H9 (cell line): ENCODE measurements at regions not wholly inside any gene's neighbourhood (a gene's known extent, or its start where the extent isn't known, plus 50 kb on each side); places are given as distances from the start of the nearest gene placed in this dataset.

Source experiments
- DNase-seq: peaks from one replicate; pipeline ENCODE4 v3.0.0-alpha.2; 2017
- H2AFZ ChIP-seq: one replicate; pipeline ENCODE4 v1.6.1; 2013; ENCODE audit warnings: mild to moderate bottlenecking, low read length, control low read depth, moderate library complexity
- H2AK5ac ChIP-seq: 2 replicates; pipeline ENCODE4 v1.6.1; 2013; ENCODE audit warnings: low read length, control low read depth, mixed read lengths; ENCODE audit not compliant: insufficient read length
- H2BK120ac ChIP-seq: one replicate; pipeline ENCODE4 v1.6.1; 2013; ENCODE audit warnings: low read depth, mild to moderate bottlenecking, low read length, control low read depth, inconsistent platforms; ENCODE audit not compliant: poor library complexity, severe bottlenecking
- H2BK12ac ChIP-seq: 2 replicates; pipeline ENCODE4 v1.6.1; 2013; ENCODE audit warnings: low read length, control low read depth, mixed read lengths, low read depth; ENCODE audit not compliant: insufficient read length
- H2BK15ac ChIP-seq: 2 replicates; pipeline ENCODE4 v1.6.1; 2013; ENCODE audit warnings: low read depth, low read length, control low read depth
- H2BK20ac ChIP-seq: one replicate; pipeline ENCODE4 v1.6.1; 2013; ENCODE audit warnings: low read depth, mild to moderate bottlenecking, low read length, control low read depth, inconsistent platforms; ENCODE audit not compliant: poor library complexity, severe bottlenecking
- H2BK5ac ChIP-seq: 2 replicates; pipeline ENCODE4 v1.6.1; 2013; ENCODE audit warnings: low read length, control low read depth, mixed read lengths; ENCODE audit not compliant: insufficient read length
- H3K14ac ChIP-seq: 2 replicates; pipeline ENCODE4 v1.6.1; 2013; ENCODE audit warnings: low read length, control low read depth; ENCODE audit not compliant: insufficient read depth
- H3K18ac ChIP-seq: 2 replicates; pipeline ENCODE4 v1.6.1; 2013; ENCODE audit warnings: low read depth, mild to moderate bottlenecking, mixed read lengths, low read length, control low read depth; ENCODE audit not compliant: insufficient read length
- H3K23ac ChIP-seq: 2 replicates; pipeline ENCODE4 v1.6.1; 2013; ENCODE audit warnings: low read length, control low read depth, mixed read lengths, low read depth; ENCODE audit not compliant: insufficient read length
- H3K23me2 ChIP-seq: 2 replicates; pipeline ENCODE4 v1.6.1; 2013; ENCODE audit warnings: low read depth, mild to moderate bottlenecking, mixed read lengths, low read length, control low read depth; ENCODE audit not compliant: insufficient read length, poor library complexity, severe bottlenecking
- H3K27ac ChIP-seq: 2 replicates; pipeline ENCODE4 v1.5.1; 2013; ENCODE audit warnings: low read length, control low read depth, mixed read lengths, low read depth; ENCODE audit not compliant: insufficient read length
- H3K27me3 ChIP-seq: 2 replicates; pipeline ENCODE4 v1.6.1; 2013; ENCODE audit warnings: low read length, control low read depth, inconsistent platforms; ENCODE audit not compliant: insufficient read depth
- H3K4ac ChIP-seq: 2 replicates; pipeline ENCODE4 v1.6.1; 2013; ENCODE audit warnings: low read depth, mild to moderate bottlenecking, control low read depth, inconsistent platforms, low read length, moderate library complexity
- H3K4me1 ChIP-seq: 2 replicates; pipeline ENCODE4 v1.6.1; 2013; ENCODE audit warnings: low read length, control low read depth, inconsistent platforms; ENCODE audit not compliant: insufficient read depth
- H3K4me2 ChIP-seq: 2 replicates; pipeline ENCODE4 v1.6.1; 2013; ENCODE audit warnings: low read length, control low read depth, mixed read lengths; ENCODE audit not compliant: insufficient read length, insufficient read depth
- H3K56ac ChIP-seq: 2 replicates; pipeline ENCODE4 v1.6.1; 2013; ENCODE audit warnings: low read depth, mild to moderate bottlenecking, mixed read lengths, low read length, control low read depth; ENCODE audit not compliant: insufficient read length
- H3K79me1 ChIP-seq: 2 replicates; pipeline ENCODE4 v1.6.1; 2013; ENCODE audit warnings: low read depth, mild to moderate bottlenecking, moderate library complexity, low read length, control low read depth, inconsistent platforms; ENCODE audit not compliant: insufficient read depth, poor library complexity, severe bottlenecking
- H3K79me2 ChIP-seq: 2 replicates; pipeline ENCODE4 v1.6.1; 2013; ENCODE audit warnings: low read length, control low read depth, inconsistent platforms; ENCODE audit not compliant: insufficient read depth
- H3K9ac ChIP-seq: 2 replicates; pipeline ENCODE4 v1.6.1; 2013; ENCODE audit warnings: low read length, control low read depth, mixed read lengths; ENCODE audit not compliant: insufficient read length; ENCODE audit errors: extremely low read depth
- H3K9me3 ChIP-seq: one replicate; pipeline ENCODE4 v1.6.1; 2013; ENCODE audit warnings: low read depth, low read length, inconsistent platforms; ENCODE audit not compliant: control insufficient read depth
- H3T11ph ChIP-seq: one replicate; pipeline ENCODE4 v1.6.1; 2013; ENCODE audit warnings: mild to moderate bottlenecking, low read length, control low read depth, inconsistent platforms
- H4K20me1 ChIP-seq: one replicate; pipeline ENCODE4 v1.6.1; 2013; ENCODE audit not compliant: control insufficient read depth, insufficient read length, insufficient read depth
- H4K5ac ChIP-seq: 2 replicates; pipeline ENCODE4 v1.6.1; 2013; ENCODE audit warnings: low read depth, mild to moderate bottlenecking, mixed read lengths, low read length, control low read depth; ENCODE audit not compliant: insufficient read length
- H4K8ac ChIP-seq: replicated peaks from 2 replicates; pipeline ENCODE4 v1.6.1; 2013; ENCODE audit warnings: low read length, control low read depth, mixed read lengths, low read depth; ENCODE audit not compliant: insufficient read length
- H4K91ac ChIP-seq: 2 replicates; pipeline ENCODE4 v1.6.1; 2013; ENCODE audit warnings: low read depth, mild to moderate bottlenecking, moderate library complexity, mixed read lengths, low read length, control low read depth; ENCODE audit not compliant: insufficient read length
- H3K27ac Mint-ChIP-seq, 3 experiments: 2 replicates in 2 of 3; 3 replicates in 1 of 3; pipeline ENCODE4 v1.8.0; 2020 to 2021; ENCODE audit warnings: mixed read lengths in 3 of 3, mild to moderate bottlenecking in 1 of 3, moderate library complexity in 1 of 3
- H3K27me3 Mint-ChIP-seq: 2 replicates; pipeline ENCODE4 v1.8.0; 2021; ENCODE audit warnings: low read depth, mild to moderate bottlenecking, moderate library complexity, mixed read lengths
- H3K36me3 Mint-ChIP-seq, 3 experiments: 2 replicates in 2 of 3; 3 replicates in 1 of 3; pipeline ENCODE4 v1.8.0; 2020 to 2021; ENCODE audit warnings: low read depth in 3 of 3, mixed read lengths in 3 of 3; ENCODE audit not compliant: insufficient read depth in 1 of 3
- H3K4me1 Mint-ChIP-seq, 2 experiments: 2 replicates each; pipeline ENCODE4 v1.8.0; 2020; ENCODE audit warnings: mixed read lengths in 2 of 2
- H3K4me3 Mint-ChIP-seq, 2 experiments: 2 replicates in 1 of 2; 3 replicates in 1 of 2; pipeline ENCODE4 v1.8.0; 2020 to 2021; ENCODE audit warnings: mild to moderate bottlenecking in 2 of 2, mixed read lengths in 2 of 2, moderate library complexity in 1 of 2
- H3K9me3 Mint-ChIP-seq, 2 experiments: 2 replicates in 1 of 2; 3 replicates in 1 of 2; pipeline ENCODE4 v1.8.0; 2020; ENCODE audit warnings: mild to moderate bottlenecking in 2 of 2, mixed read lengths in 2 of 2, moderate library complexity in 1 of 2
- CTCF ChIP-seq: fragments of 200-600 bp; sonication (generic); conservative IDR thresholded peaks from 3 replicates; pipeline ENCODE4 v1.8.0; 2021; ENCODE audit warnings: antibody characterized with exemption, mild to moderate bottlenecking
- WGBS: extraction: QIAGEN DNeasy Blood & Tissue Kit; methylation state at CpG from one replicate; pipeline ENCODE4 v1.1.7; 2013; ENCODE audit warnings: missing lambda C conversion rate, low lambda C conversion rate, mixed read lengths; ENCODE audit not compliant: insufficient read length; ENCODE audit errors: extremely low coverage; 5-methylcytosine and 5-hydroxymethylcytosine counted together

GRCh38 chr1:229114850-229115365 lies 156.0 kb upstream of the RAB4A start:
- Mint-ChIP-seq H3K4me1 (peaks cover 20 to 24% of the 10 kb centered on the region in 2 experiments), H3K36me3 (no peaks in the 10 kb centered on the region; a peak in 2 of 7 replicates), H3K27me3 (peaks cover 43% of the 10 kb centered on the region), H3K27ac (no peak overlapping the region), H3K4me3 (no peak overlapping the region), H3K9me3 (peaks cover 0 to 3% of the 10 kb centered on the region in 2 experiments; a peak in 2 of 5 replicates)
- no peak overlapping the region for H3K4me2 ChIP-seq
- no peak overlapping the region for H3K4ac ChIP-seq
- H2AK5ac ChIP-seq = no peak overlapping the region
- H3K14ac ChIP-seq = no peak overlapping the region
- no peak overlapping the region for H4K8ac ChIP-seq
- no peak overlapping the region for H3K56ac ChIP-seq
- H2BK120ac ChIP-seq = no peak overlapping the region
- H3K18ac ChIP-seq = no peak overlapping the region
- no peak overlapping the region for H2AFZ ChIP-seq
- no peaks in the 10 kb centered on the region for H4K20me1 ChIP-seq
- peak; percentile 45 for DNase-seq
- H3K23ac ChIP-seq = no peak overlapping the region
- no peaks in the 10 kb centered on the region for H3K27me3 ChIP-seq
- H3K79me2 ChIP-seq = no peaks in the 10 kb centered on the region
- no peak overlapping the region for H4K91ac ChIP-seq
- H4K5ac ChIP-seq = no peak overlapping the region
- H2BK15ac ChIP-seq = no peak overlapping the region
- no peaks in the 10 kb centered on the region for H3K9me3 ChIP-seq
- TF ChIP-seq CTCF = no peak
- no peaks in the 10 kb centered on the region for H3K4me1 ChIP-seq
- H2BK12ac ChIP-seq = no peak overlapping the region
- no peaks in the 10 kb centered on the region for H3K23me2 ChIP-seq
- no peak overlapping the region for H2BK20ac ChIP-seq
- H2BK5ac ChIP-seq = no peak overlapping the region
- no peak overlapping the region for H3T11ph ChIP-seq
- no peaks in the 10 kb centered on the region for H3K79me1 ChIP-seq
- no peak overlapping the region for H3K27ac ChIP-seq
- H3K9ac ChIP-seq = no peak overlapping the region
- WGBS = no CpG with 5 or more reads among the region's 4 CpGs
